Keratinocyte (primary cell): ENCODE measurements at regions not wholly inside any gene's neighbourhood (a gene's known extent, or its start where the extent isn't known, plus 50 kb on each side); places are given as distances from the start of the nearest gene placed in this dataset.

ENCODE experiments used
- EZH2 ChIP-seq: IDR thresholded peaks from one replicate; pipeline ENCODE4 v1.6.1; 2012; ENCODE audit warnings: inconsistent platforms, mild to moderate bottlenecking, low read length, moderate library complexity
- TF ChIP-seq, protein P1 (sequence below), 3 experiments: IDR thresholded peaks in 1 of 3; conservative IDR thresholded peaks in 1 of 3; optimal IDR thresholded peaks in 1 of 3; 2 replicates in 2 of 3; 3 replicates in 1 of 3; pipeline versions ENCODE3 to v1.5.1; 2011; ENCODE audit warnings: low read length in 3 of 3, mild to moderate bottlenecking in 3 of 3, moderate library complexity in 2 of 3, control low read depth in 1 of 3, inconsistent platforms in 1 of 3; ENCODE audit not compliant: insufficient read depth in 2 of 3; ENCODE audit errors: extremely low read depth in 1 of 3

GRCh38 chr5:108672639-108673038 is 75.1 kb upstream of the FER start:
- TF ChIP-seq, protein P1, sequence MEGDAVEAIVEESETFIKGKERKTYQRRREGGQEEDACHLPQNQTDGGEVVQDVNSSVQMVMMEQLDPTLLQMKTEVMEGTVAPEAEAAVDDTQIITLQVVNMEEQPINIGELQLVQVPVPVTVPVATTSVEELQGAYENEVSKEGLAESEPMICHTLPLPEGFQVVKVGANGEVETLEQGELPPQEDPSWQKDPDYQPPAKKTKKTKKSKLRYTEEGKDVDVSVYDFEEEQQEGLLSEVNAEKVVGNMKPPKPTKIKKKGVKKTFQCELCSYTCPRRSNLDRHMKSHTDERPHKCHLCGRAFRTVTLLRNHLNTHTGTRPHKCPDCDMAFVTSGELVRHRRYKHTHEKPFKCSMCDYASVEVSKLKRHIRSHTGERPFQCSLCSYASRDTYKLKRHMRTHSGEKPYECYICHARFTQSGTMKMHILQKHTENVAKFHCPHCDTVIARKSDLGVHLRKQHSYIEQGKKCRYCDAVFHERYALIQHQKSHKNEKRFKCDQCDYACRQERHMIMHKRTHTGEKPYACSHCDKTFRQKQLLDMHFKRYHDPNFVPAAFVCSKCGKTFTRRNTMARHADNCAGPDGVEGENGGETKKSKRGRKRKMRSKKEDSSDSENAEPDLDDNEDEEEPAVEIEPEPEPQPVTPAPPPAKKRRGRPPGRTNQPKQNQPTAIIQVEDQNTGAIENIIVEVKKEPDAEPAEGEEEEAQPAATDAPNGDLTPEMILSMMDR (optimal IDR thresholded peaks at IDR 0.05 in 1 of 3, IDR thresholded peaks at IDR 0.05 in 1 of 3, conservative IDR thresholded peaks at IDR 0.05 in 1 of 3; ENCODE audit: extremely low read depth in 1 of 3, insufficient read depth in 2 of 3, low read length in 3 of 3), result no peak
- no peak for TF ChIP-seq EZH2
